ENCODE measurements at regions not wholly inside any gene's neighbourhood (a gene's known extent, or its start where the extent isn't known, plus 50 kb on each side); places are given as distances from the start of the nearest gene placed in this dataset.
A peak's percentile ranks its signal among the peaks of the same experiment; 100 is the strongest.
"Not testable (repeated sequence)": the region's sequence is repeated elsewhere in the genome, so short reads cannot be mapped to it uniquely, and the experiment has no call there.

- DNase-seq (ENCODE audit: low spot score) = not testable (repeated sequence)
These were observed 183.1 kb upstream of the NOTCH2NLA start for GRCh38 chr1:146411923-146412322.

- not testable (repeated sequence) for DNase-seq (ENCODE audit: low spot score)
These were observed 181.1 kb upstream of the NOTCH2NLA start for GRCh38 chr1:146409817-146410441.

GRCh38 chr1:146409116-146409801, 180.4 kb upstream of the NOTCH2NLA start:
- not testable (repeated sequence) for DNase-seq (ENCODE audit: low spot score)

- not testable (repeated sequence) for DNase-seq (ENCODE audit: low spot score)
These were observed 172.5 kb upstream of the NOTCH2NLA start for GRCh38 chr1:146401281-146401825.

GRCh38 chr1:146400173-146401121, 171.6 kb upstream of the NOTCH2NLA start:
- DNase-seq (ENCODE audit: low spot score) = not testable (repeated sequence)

- not testable (repeated sequence) for DNase-seq (ENCODE audit: low spot score)
These were observed 170.4 kb upstream of the NOTCH2NLA start for GRCh38 chr1:146399225-146399624.

GRCh38 chr1:146396801-146397200, 168.0 kb upstream of the NOTCH2NLA start:
- not testable (repeated sequence) for DNase-seq (ENCODE audit: low spot score)

GRCh38 chr1:146396242-146396641, 167.4 kb upstream of the NOTCH2NLA start:
- DNase-seq (ENCODE audit: low spot score) = not testable (repeated sequence)

GRCh38 chr1:146393796-146394195, 165.0 kb upstream of the NOTCH2NLA start:
- DNase-seq (ENCODE audit: low spot score) = not testable (repeated sequence)

GRCh38 chr1:146393154-146393553, 164.3 kb upstream of the NOTCH2NLA start:
- DNase-seq (ENCODE audit: low spot score) = not testable (repeated sequence)

- not testable (repeated sequence) for DNase-seq (ENCODE audit: low spot score)
These were observed 160.4 kb upstream of the NOTCH2NLA start for GRCh38 chr1:146389178-146389577.

GRCh38 chr1:146387750-146388469, 159.1 kb upstream of the NOTCH2NLA start:
- not testable (repeated sequence) for DNase-seq (ENCODE audit: low spot score)

GRCh38 chr1:146386851-146387749, 158.3 kb upstream of the NOTCH2NLA start:
- DNase-seq (ENCODE audit: low spot score) = peak; percentile 89

GRCh38 chr1:146381196-146381595, 152.4 kb upstream of the NOTCH2NLA start:
- not testable (repeated sequence) for DNase-seq (ENCODE audit: low spot score)

GRCh38 chr1:146376708-146377496, 148.1 kb upstream of the NOTCH2NLA start:
- peak; percentile 94 for DNase-seq (ENCODE audit: low spot score)

- peak; percentile 38 for DNase-seq (ENCODE audit: low spot score)
These were observed 147.5 kb upstream of the NOTCH2NLA start for GRCh38 chr1:146376309-146376707.

- DNase-seq (ENCODE audit: low spot score) = not testable (repeated sequence)
These were observed 146.3 kb upstream of the NOTCH2NLA start for GRCh38 chr1:146375108-146375507.

GRCh38 chr1:146369940-146370339, 141.1 kb upstream of the NOTCH2NLA start:
- DNase-seq (ENCODE audit: low spot score) = peak; percentile 22

- not testable (repeated sequence) for DNase-seq (ENCODE audit: low spot score)
These were observed 126.6 kb upstream of the NOTCH2NLA start for GRCh38 chr1:146355373-146355772.

Measured in kidney capillary endothelial cell (primary cell).